SK-MEL-5 (cell line): ENCODE measurements at regions not wholly inside any gene's neighbourhood (a gene's known extent, or its start where the extent isn't known, plus 50 kb on each side); places are given as distances from the start of the nearest gene placed in this dataset.

Experiments
- DNase-seq: peaks from one replicate; pipeline ENCODE4 v3.0.0-alpha.2; 2016; ENCODE audit warnings: low read depth, low spot score
- in situ Hi-C: cut with HindIII; loops from 2 replicates; pipeline ENCODE4 v1.10.0; 2016; ENCODE audit warnings: low sequenced_read_pairs, high pct_unique_total_duplicates, low pct_unique_long_range_greater_than_20kb

- in situ Hi-C loops = no loop called here
- DNase-seq = no peak
Measured at GRCh38 chr18:39761273-39761672, 2193.8 kb upstream of the PIK3C3 start.

GRCh38 chr18:39759926-39760325 lies 2194.3 kb upstream of the CELF4 start:
- in situ Hi-C loops = no loop called here
- DNase-seq = no peak

- in situ Hi-C loops = no loop called here
- DNase-seq = no peak
Measured at GRCh38 chr18:39753178-39753577, 2187.6 kb upstream of the CELF4 start.

GRCh38 chr18:39752351-39752750 lies 2186.8 kb upstream of the CELF4 start:
- no peak for DNase-seq
- in situ Hi-C loops = no loop called here

GRCh38 chr18:39751921-39752320 lies 2186.3 kb upstream of the CELF4 start:
- in situ Hi-C loops = no loop called here
- no peak for DNase-seq

GRCh38 chr18:39751161-39751560 lies 2185.6 kb upstream of the CELF4 start:
- in situ Hi-C loops = no loop called here
- no peak for DNase-seq

GRCh38 chr18:39749154-39749553 lies 2183.6 kb upstream of the CELF4 start:
- no peak for DNase-seq
- in situ Hi-C loops = no loop called here

- in situ Hi-C loops = no loop called here
- no peak for DNase-seq
Measured at GRCh38 chr18:39748727-39749126, 2183.1 kb upstream of the CELF4 start.

GRCh38 chr18:39746201-39746600 lies 2180.6 kb upstream of the CELF4 start:
- no peak for DNase-seq
- in situ Hi-C loops = no loop called here

- in situ Hi-C loops = no loop called here
- no peak for DNase-seq
Measured at GRCh38 chr18:39743463-39743862, 2177.9 kb upstream of the CELF4 start.

GRCh38 chr18:39741755-39742466 lies 2176.3 kb upstream of the CELF4 start:
- in situ Hi-C loops = no loop called here
- no peak for DNase-seq

- in situ Hi-C loops = no loop called here
- no peak for DNase-seq
Measured at GRCh38 chr18:39737869-39738268, 2172.3 kb upstream of the CELF4 start.

GRCh38 chr18:39732918-39733317 lies 2167.3 kb upstream of the CELF4 start:
- in situ Hi-C loops = no loop called here
- DNase-seq = peak; percentile 27

- DNase-seq = no peak
- in situ Hi-C loops = no loop called here
Measured at GRCh38 chr18:39730606-39731005, 2165.0 kb upstream of the CELF4 start.

- in situ Hi-C loops = no loop called here
- no peak for DNase-seq
Measured at GRCh38 chr18:39724652-39725051, 2159.1 kb upstream of the CELF4 start.

GRCh38 chr18:39721712-39722111 lies 2156.1 kb upstream of the CELF4 start:
- no peak for DNase-seq
- in situ Hi-C loops = no loop called here

GRCh38 chr18:39713961-39714360 lies 2148.4 kb upstream of the CELF4 start:
- in situ Hi-C loops = no loop called here
- no peak for DNase-seq

GRCh38 chr18:39711701-39712100 lies 2146.1 kb upstream of the CELF4 start:
- in situ Hi-C loops = no loop called here

GRCh38 chr18:39705362-39705761 lies 2139.8 kb upstream of the CELF4 start:
- in situ Hi-C loops = no loop called here
- no peak for DNase-seq

More at GRCh38 chr18:39711701-39712100, 2146.1 kb upstream of the CELF4 start:
- peak; percentile 31 for DNase-seq

- in situ Hi-C loops = no loop called here
- no peak for DNase-seq
Measured at GRCh38 chr18:39702888-39703287, 2137.3 kb upstream of the CELF4 start.
